ENCODE measurements at regions not wholly inside any gene's neighbourhood (a gene's known extent, or its start where the extent isn't known, plus 50 kb on each side); places are given as distances from the start of the nearest gene placed in this dataset.

GRCh38 chr7:17697128-17697881, 243.0 kb downstream of the SNX13 start:
- no peak for TF ChIP-seq POLR2A (IDR thresholded peaks at IDR 0.05)
- TF ChIP-seq CTCF (IDR thresholded peaks at IDR 0.05), result no peak
- TF ChIP-seq POLR2AphosphoS5 (IDR thresholded peaks at IDR 0.05), result no peak
